NCI-H524 treated with DMSO at 0.1 percent for 48 hours (cell line): ENCODE measurements at regions not wholly inside any gene's neighbourhood (a gene's known extent, or its start where the extent isn't known, plus 50 kb on each side); places are given as distances from the start of the nearest gene placed in this dataset.
"Not testable (repeated sequence)": the region's sequence is repeated elsewhere in the genome, so short reads cannot be mapped to it uniquely, and the experiment has no call there.

ENCODE experiments used
- DNase-seq: peaks from one replicate; lab custom pipeline; 2025; lab: John Stamatoyannopoulos, UW

GRCh38 chr3:30521156-30521715, 85.2 kb upstream of the TGFBR2 start:
- DNase-seq = no peak

GRCh38 chr3:30522476-30522875, 83.9 kb upstream of the TGFBR2 start:
- no peak for DNase-seq

GRCh38 chr3:30523366-30523765, 83.0 kb upstream of the TGFBR2 start:
- no peak for DNase-seq

GRCh38 chr3:30524357-30525040, 81.9 kb upstream of the TGFBR2 start:
- no peak for DNase-seq

GRCh38 chr3:30526031-30526430, 80.4 kb upstream of the TGFBR2 start:
- DNase-seq = no peak

GRCh38 chr3:30527186-30527585, 79.2 kb upstream of the TGFBR2 start:
- no peak for DNase-seq

GRCh38 chr3:30527720-30528119, 78.7 kb upstream of the TGFBR2 start:
- no peak for DNase-seq

GRCh38 chr3:30530084-30530483, 76.3 kb upstream of the TGFBR2 start:
- DNase-seq = no peak

GRCh38 chr3:30531017-30531570, 75.3 kb upstream of the TGFBR2 start:
- DNase-seq = no peak

GRCh38 chr3:30535525-30535924, 70.9 kb upstream of the TGFBR2 start:
- no peak for DNase-seq

- no peak for DNase-seq
These were observed 67.6 kb upstream of the TGFBR2 start for GRCh38 chr3:30538791-30539190.

- DNase-seq = no peak
These were observed 67.2 kb upstream of the TGFBR2 start for GRCh38 chr3:30539206-30539605.

- DNase-seq = no peak
These were observed 66.6 kb upstream of the TGFBR2 start for GRCh38 chr3:30539772-30540171.

GRCh38 chr3:30541156-30541555, 65.2 kb upstream of the TGFBR2 start:
- not testable (repeated sequence) for DNase-seq

GRCh38 chr3:30542897-30543296, 63.5 kb upstream of the TGFBR2 start:
- DNase-seq = no peak

- no peak for DNase-seq
These were observed 61.6 kb upstream of the TGFBR2 start for GRCh38 chr3:30544812-30545211.

- DNase-seq = no peak
These were observed 59.5 kb upstream of the TGFBR2 start for GRCh38 chr3:30546934-30547333.

- no peak for DNase-seq
These were observed 58.7 kb upstream of the TGFBR2 start for GRCh38 chr3:30547716-30548115.

GRCh38 chr3:30548600-30548999, 57.8 kb upstream of the TGFBR2 start:
- no peak for DNase-seq

GRCh38 chr3:30549600-30549999, 56.8 kb upstream of the TGFBR2 start:
- DNase-seq = no peak

- no peak for DNase-seq
These were observed 56.2 kb upstream of the TGFBR2 start for GRCh38 chr3:30550246-30550645.

- DNase-seq = no peak
These were observed 55.1 kb upstream of the TGFBR2 start for GRCh38 chr3:30551266-30551665.

GRCh38 chr3:30551927-30552326, 54.5 kb upstream of the TGFBR2 start:
- no peak for DNase-seq
